ENCODE measurements at regions not wholly inside any gene's neighbourhood (a gene's known extent, or its start where the extent isn't known, plus 50 kb on each side); places are given as distances from the start of the nearest gene placed in this dataset.

DNA sequence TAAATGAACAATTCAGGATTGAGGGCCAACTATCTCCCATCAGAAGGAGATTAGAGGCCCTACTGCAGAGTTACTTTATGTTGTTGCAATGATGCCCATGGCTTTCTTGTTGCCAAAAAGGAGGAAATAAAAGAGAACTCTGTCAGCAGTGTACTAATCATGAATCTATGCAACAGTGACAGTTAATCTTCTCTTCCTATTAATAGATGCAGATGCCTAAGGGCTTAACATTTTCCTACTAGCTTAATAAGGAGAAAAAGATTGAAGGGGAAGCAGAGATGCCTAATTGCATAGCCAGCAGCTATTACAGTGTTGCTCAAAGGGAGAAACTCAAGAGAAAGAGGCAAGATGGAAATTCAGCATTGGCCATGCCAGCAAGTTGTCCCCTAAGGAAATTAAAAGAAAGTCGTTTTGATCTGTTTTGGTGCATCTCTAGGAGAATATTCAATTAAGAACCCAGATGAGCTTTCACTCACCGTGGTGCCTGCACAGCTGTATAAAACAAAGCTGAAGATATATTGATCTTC lies 107.1 kb upstream of the KCNJ3 start:
- TF ChIP-seq POLR2A (IDR thresholded peaks at IDR 0.05; ENCODE audit: low read length) (no peak), GATA1 (IDR thresholded peaks at IDR 0.05; ENCODE audit: low read depth, low read length) (no peak)
